SU-DHL-6 (cell line): ENCODE measurements at regions not wholly inside any gene's neighbourhood (a gene's known extent, or its start where the extent isn't known, plus 50 kb on each side); places are given as distances from the start of the nearest gene placed in this dataset.

Source experiments
- H2AFZ ChIP-seq: fragments of 200-600 bp; sonication (generic); 2 replicates; pipeline ENCODE4 v1.6.1; 2014; ENCODE audit warnings: low read depth, mild to moderate bottlenecking, moderate library complexity, mixed read lengths, antibody characterized with exemption, low read length; ENCODE audit not compliant: severe bottlenecking
- H3F3A ChIP-seq: fragments of 200-600 bp; shearing (Covaris generic); 2 replicates; pipeline ENCODE4 v1.6.0; 2016; ENCODE audit warnings: antibody characterized with exemption, mild to moderate bottlenecking; ENCODE audit not compliant: insufficient read depth
- H3K27ac ChIP-seq: fragments of 200-600 bp; sonication (generic); 2 replicates; pipeline ENCODE4 v1.5.1; 2016; ENCODE audit warnings: low read depth, mild to moderate bottlenecking, low read length, moderate library complexity, mixed read lengths
- H3K27me3 ChIP-seq: fragments of 200-600 bp; sonication (generic), shearing (Covaris generic); 2 replicates; pipeline ENCODE4 v1.6.0; 2014; ENCODE audit warnings: mild to moderate bottlenecking, low read length
- H3K36me3 ChIP-seq: fragments of 200-600 bp; sonication (generic); 2 replicates; pipeline ENCODE4 v1.6.1; 2014; ENCODE audit warnings: mild to moderate bottlenecking, low read length, mixed read lengths
- H3K4me2 ChIP-seq: fragments of 300-600, 200-600 bp; shearing (Covaris generic), sonication (generic); 2 replicates; pipeline ENCODE4 v1.6.0; 2014; ENCODE audit warnings: low read length, low read depth, mild to moderate bottlenecking; ENCODE audit not compliant: poor library complexity, severe bottlenecking
- H3K4me3 ChIP-seq: fragments of 200-600 bp; sonication (generic); 2 replicates; pipeline ENCODE4 v1.5.1; 2014; ENCODE audit warnings: antibody characterized with exemption, low read length, mild to moderate bottlenecking, mixed read lengths; ENCODE audit not compliant: insufficient read depth, poor library complexity, severe bottlenecking
- H3K79me2 ChIP-seq: fragments of 200-600 bp; sonication (generic); 2 replicates; pipeline ENCODE4 v1.6.1; 2014; ENCODE audit warnings: mild to moderate bottlenecking, low read length, moderate library complexity; ENCODE audit not compliant: insufficient read depth
- H3K9ac ChIP-seq: fragments of 200-600 bp; sonication (generic); 2 replicates; pipeline ENCODE4 v1.7.0; 2014; ENCODE audit warnings: mild to moderate bottlenecking, low read length
- H3K9me2 ChIP-seq: fragments of 200-600 bp; sonication (generic); replicated peaks from 2 replicates; pipeline ENCODE4 v1.6.1; 2014; ENCODE audit warnings: low read length; ENCODE audit not compliant: insufficient read depth
- H3K9me3 ChIP-seq: fragments of 200-600 bp; sonication (generic); 2 replicates; pipeline ENCODE4 v1.6.1; 2014; ENCODE audit warnings: low read length, mixed read lengths; ENCODE audit not compliant: insufficient read depth
- H4K20me1 ChIP-seq: fragments of 200-600 bp; sonication (generic); 2 replicates; pipeline ENCODE4 v1.6.1; 2014; ENCODE audit warnings: low read depth, mild to moderate bottlenecking, antibody characterized with exemption, low read length, moderate library complexity, mixed read lengths
- EZH2phosphoT487 ChIP-seq: fragments of 200-600 bp; sonication (generic), shearing (Covaris generic); conservative IDR thresholded peaks from 2 replicates; pipeline ENCODE4 v1.6.1; 2018; ENCODE audit warnings: mild to moderate bottlenecking, antibody characterized with exemption, low read length, moderate library complexity, mixed read lengths
- TF ChIP-seq, protein P1 (sequence below): fragments of 200-600 bp; sonication (generic); IDR thresholded peaks from one replicate; pipeline ENCODE4 v1.5.1; 2017; ENCODE audit warnings: antibody characterized with exemption, mild to moderate bottlenecking, low read length, moderate library complexity; ENCODE audit not compliant: insufficient read depth, poor library complexity, severe bottlenecking

DNA sequence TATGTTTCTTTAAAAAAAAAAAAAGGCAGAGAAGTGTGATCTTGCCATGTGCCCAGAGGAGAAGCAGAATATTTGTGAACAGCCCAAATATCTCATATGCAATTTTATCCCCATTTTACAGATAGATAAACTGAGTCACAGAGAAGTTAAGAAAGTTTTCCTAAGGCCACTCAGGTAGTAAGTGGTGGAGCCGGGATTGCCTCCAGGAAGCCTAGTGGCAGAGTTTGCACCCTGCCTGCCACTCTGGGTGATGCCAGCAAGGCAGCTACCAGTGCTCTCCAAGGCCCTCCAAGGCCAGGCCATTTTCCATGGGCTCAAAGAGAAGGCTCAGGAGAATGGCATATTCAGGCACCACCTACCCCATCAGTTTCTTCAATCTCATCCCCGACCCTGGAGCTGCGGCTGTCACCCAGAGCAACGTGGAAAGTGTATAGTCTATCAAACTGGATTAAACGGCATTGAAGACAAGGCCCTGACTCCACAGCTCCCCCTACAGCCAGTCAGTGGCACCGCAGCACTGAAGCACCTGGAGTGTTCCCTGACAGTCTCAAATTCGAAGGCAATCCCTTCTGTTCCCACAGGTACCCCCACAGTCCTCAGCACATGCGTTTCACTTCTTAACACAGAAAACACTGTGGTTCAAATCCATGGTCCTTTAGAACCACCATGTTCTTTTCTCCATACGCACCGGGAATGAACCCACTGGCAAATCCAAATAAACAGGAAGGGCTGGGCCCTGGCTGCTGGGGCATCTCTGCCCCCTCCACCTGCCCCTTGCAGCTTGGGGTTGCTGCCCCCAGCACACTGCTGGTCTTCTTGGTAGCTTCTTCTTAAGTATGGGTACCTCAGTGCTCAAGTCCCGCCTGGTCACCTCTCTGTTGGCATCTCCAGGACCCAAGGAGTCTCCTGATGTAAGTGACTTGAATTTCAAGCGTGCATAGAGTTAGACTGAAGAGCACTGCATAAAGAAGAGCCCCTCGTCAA is 175.3 kb downstream of the INHBB start:
- no peaks in the 10 kb centered on the region for H3K9me3 ChIP-seq

DNA sequence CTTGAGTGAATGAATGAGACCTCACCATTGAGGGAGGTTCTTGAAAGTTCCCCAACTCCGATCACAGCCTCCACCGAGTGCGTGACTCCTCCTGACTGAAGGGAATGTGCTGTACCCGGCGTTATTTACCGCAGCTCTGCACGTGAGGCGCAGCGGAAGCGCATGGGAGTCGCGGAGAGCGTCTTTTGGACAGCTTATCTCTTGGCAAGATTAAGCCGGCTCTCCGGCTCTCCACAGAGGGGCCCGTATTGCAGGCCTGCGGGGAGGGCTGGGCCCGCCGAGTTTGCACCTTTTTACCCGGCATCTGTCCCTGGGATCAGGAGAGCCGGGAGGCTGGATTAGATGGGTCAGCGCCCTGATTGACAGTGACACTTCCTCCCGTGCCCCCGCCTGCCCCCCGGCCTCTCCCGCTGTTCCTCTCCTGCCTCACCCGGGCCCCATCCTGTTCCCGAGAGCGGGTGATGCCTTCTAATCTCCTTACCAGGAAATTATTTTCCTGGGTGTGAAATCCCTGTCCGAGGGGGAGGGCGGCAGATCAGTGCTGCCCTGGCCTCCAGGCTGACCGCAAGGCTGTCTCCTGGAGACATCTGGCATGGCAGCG is 176.3 kb downstream of the INHBB start:
- no peaks in the 10 kb centered on the region for H3K36me3 ChIP-seq
- H3K9me2 ChIP-seq, result no peaks in the 10 kb centered on the region
- H3F3A ChIP-seq, result no peaks in the 10 kb centered on the region
- no peak overlapping the region for H3K9ac ChIP-seq
- H4K20me1 ChIP-seq, result no peaks in the 10 kb centered on the region
- no peak for TF ChIP-seq EZH2phosphoT487
- TF ChIP-seq, protein P1, sequence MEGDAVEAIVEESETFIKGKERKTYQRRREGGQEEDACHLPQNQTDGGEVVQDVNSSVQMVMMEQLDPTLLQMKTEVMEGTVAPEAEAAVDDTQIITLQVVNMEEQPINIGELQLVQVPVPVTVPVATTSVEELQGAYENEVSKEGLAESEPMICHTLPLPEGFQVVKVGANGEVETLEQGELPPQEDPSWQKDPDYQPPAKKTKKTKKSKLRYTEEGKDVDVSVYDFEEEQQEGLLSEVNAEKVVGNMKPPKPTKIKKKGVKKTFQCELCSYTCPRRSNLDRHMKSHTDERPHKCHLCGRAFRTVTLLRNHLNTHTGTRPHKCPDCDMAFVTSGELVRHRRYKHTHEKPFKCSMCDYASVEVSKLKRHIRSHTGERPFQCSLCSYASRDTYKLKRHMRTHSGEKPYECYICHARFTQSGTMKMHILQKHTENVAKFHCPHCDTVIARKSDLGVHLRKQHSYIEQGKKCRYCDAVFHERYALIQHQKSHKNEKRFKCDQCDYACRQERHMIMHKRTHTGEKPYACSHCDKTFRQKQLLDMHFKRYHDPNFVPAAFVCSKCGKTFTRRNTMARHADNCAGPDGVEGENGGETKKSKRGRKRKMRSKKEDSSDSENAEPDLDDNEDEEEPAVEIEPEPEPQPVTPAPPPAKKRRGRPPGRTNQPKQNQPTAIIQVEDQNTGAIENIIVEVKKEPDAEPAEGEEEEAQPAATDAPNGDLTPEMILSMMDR, result no peak
- H3K9me3 ChIP-seq, result no peaks in the 10 kb centered on the region
- no peak overlapping the region for H3K27ac ChIP-seq
- no peak overlapping the region for H2AFZ ChIP-seq
- H3K4me2 ChIP-seq, result no peak overlapping the region
- H3K27me3 ChIP-seq, result no peaks in the 10 kb centered on the region
- H3K4me3 ChIP-seq, result no peak overlapping the region
- H3K79me2 ChIP-seq, result no peaks in the 10 kb centered on the region

More for the DNA sequence above, 175.3 kb downstream of the INHBB start:
- Histone ChIP-seq H3K27ac (no peak overlapping the region), H4K20me1 (no peaks in the 10 kb centered on the region), H2AFZ (no peak overlapping the region), H3K4me3 (no peak overlapping the region), H3K36me3 (no peaks in the 10 kb centered on the region), H3F3A (no peaks in the 10 kb centered on the region), H3K27me3 (no peaks in the 10 kb centered on the region), H3K9me2 (no peaks in the 10 kb centered on the region), H3K79me2 (no peaks in the 10 kb centered on the region), H3K9ac (no peak overlapping the region), H3K4me2 (no peak overlapping the region)
- TF ChIP-seq, protein P1, result peak; percentile 61
- TF ChIP-seq EZH2phosphoT487, result no peak

DNA sequence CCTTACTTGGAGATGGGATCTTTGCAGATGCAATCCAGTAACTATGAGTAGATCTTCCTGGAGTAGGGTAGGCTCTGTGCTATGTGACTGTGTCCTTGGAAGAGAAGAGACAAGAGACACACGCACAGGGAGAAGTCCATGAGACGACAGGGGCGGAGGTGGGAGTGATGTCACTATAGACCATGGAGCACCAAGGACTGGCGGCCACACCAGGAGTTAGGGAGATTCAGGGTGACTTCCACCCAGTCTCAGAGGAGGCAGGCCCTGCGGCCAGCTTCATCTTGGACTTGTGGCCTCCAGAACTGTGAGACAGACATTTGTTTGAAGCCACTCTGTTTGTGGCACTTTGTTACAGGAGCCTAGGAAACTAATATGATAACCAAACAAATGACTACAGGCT is 177.8 kb downstream of the INHBB start:
- Histone ChIP-seq H3K9me2 (no peaks in the 10 kb centered on the region), H2AFZ (no peak overlapping the region), H3K36me3 (no peaks in the 10 kb centered on the region), H3K27me3 (no peaks in the 10 kb centered on the region), H3K79me2 (no peaks in the 10 kb centered on the region), H3K9me3 (no peaks in the 10 kb centered on the region), H3K4me2 (no peak overlapping the region), H3F3A (no peaks in the 10 kb centered on the region), H4K20me1 (no peaks in the 10 kb centered on the region), H3K4me3 (no peak overlapping the region), H3K9ac (no peak overlapping the region), H3K27ac (no peak overlapping the region)
- TF ChIP-seq, protein P1, result no peak
- no peak for TF ChIP-seq EZH2phosphoT487
